ENCODE measurements at regions not wholly inside any gene's neighbourhood (a gene's known extent, or its start where the extent isn't known, plus 50 kb on each side); places are given as distances from the start of the nearest gene placed in this dataset.

GRCh38 chr7:67402280-67402679, 405.6 kb downstream of the TYW1 start:
- no peak for TF ChIP-seq POLR2A (IDR thresholded peaks at IDR 0.05)
- TF ChIP-seq CTCF (IDR thresholded peaks at IDR 0.05) = no peak
